ENCODE measurements at regions not wholly inside any gene's neighbourhood (a gene's known extent, or its start where the extent isn't known, plus 50 kb on each side); places are given as distances from the start of the nearest gene placed in this dataset.

- Histone ChIP-seq H3K4me1 (ENCODE audit: insufficient read depth, low read length, poor library complexity, severe bottlenecking) (peaks cover 13% of the 10 kb centered on the region), H3K79me2 (ENCODE audit: insufficient read depth, low read length) (no peaks in the 10 kb centered on the region), H3K4me3 (ENCODE audit: low read length, poor library complexity, severe bottlenecking) (no peak overlapping the region), H3F3A (ENCODE audit: low read depth) (no peaks in the 10 kb centered on the region), H3K9me3 (ENCODE audit: insufficient read depth, low read depth, low read length) (no peaks in the 10 kb centered on the region), H3K27me3 (ENCODE audit: insufficient read depth, low read length, poor library complexity, severe bottlenecking) (no peaks in the 10 kb centered on the region), H3K9me2 (replicated peaks; ENCODE audit: low read depth, low read length) (no peaks in the 10 kb centered on the region), H3K9ac (ENCODE audit: low read depth, low read length, poor library complexity, severe bottlenecking) (no peak overlapping the region), H2AFZ (ENCODE audit: low read length) (no peak overlapping the region), H4K20me1 (ENCODE audit: insufficient read depth, low read length, poor library complexity, severe bottlenecking) (no peaks in the 10 kb centered on the region), H3K36me3 (ENCODE audit: insufficient read depth, low read length) (no peaks in the 10 kb centered on the region), H3K4me2 (ENCODE audit: low read depth, low read length, poor library complexity, severe bottlenecking) (no peak overlapping the region)
- TF ChIP-seq CTCF (conservative IDR thresholded peaks at IDR 0.05; ENCODE audit: low read length) = no peak
- no peak for TF ChIP-seq EZH2phosphoT487 (IDR thresholded peaks at IDR 0.05; ENCODE audit: borderline replicate concordance)
Observed at GRCh38 chr11:33944693-33945424, 53.0 kb upstream of the LMO2 start.

GRCh38 chr11:33944345-33944692 lies 52.4 kb upstream of the LMO2 start:
- TF ChIP-seq EZH2phosphoT487 (IDR thresholded peaks at IDR 0.05; ENCODE audit: borderline replicate concordance) (no peak), CTCF (conservative IDR thresholded peaks at IDR 0.05; ENCODE audit: low read length) (no peak)
- no peaks in the 10 kb centered on the region for H4K20me1 ChIP-seq (ENCODE audit: insufficient read depth, low read length, poor library complexity, severe bottlenecking)
- no peak overlapping the region for H3K4me2 ChIP-seq (ENCODE audit: low read depth, low read length, poor library complexity, severe bottlenecking)
- H3K27me3 ChIP-seq (ENCODE audit: insufficient read depth, low read length, poor library complexity, severe bottlenecking) = no peaks in the 10 kb centered on the region
- H3K9ac ChIP-seq (ENCODE audit: low read depth, low read length, poor library complexity, severe bottlenecking) = no peak overlapping the region
- H2AFZ ChIP-seq (ENCODE audit: low read length) = no peak overlapping the region
- H3K9me2 ChIP-seq (replicated peaks; ENCODE audit: low read depth, low read length) = no peaks in the 10 kb centered on the region
- H3F3A ChIP-seq (ENCODE audit: low read depth) = no peaks in the 10 kb centered on the region
- no peaks in the 10 kb centered on the region for H3K79me2 ChIP-seq (ENCODE audit: insufficient read depth, low read length)
- H3K36me3 ChIP-seq (ENCODE audit: insufficient read depth, low read length) = no peaks in the 10 kb centered on the region
- H3K4me3 ChIP-seq (ENCODE audit: low read length, poor library complexity, severe bottlenecking) = no peak overlapping the region
- H3K4me1 ChIP-seq (ENCODE audit: insufficient read depth, low read length, poor library complexity, severe bottlenecking) = peaks cover 13% of the 10 kb centered on the region
- no peaks in the 10 kb centered on the region for H3K9me3 ChIP-seq (ENCODE audit: insufficient read depth, low read depth, low read length)

GRCh38 chr11:33942954-33943353 lies 51.1 kb upstream of the LMO2 start:
- no peaks in the 10 kb centered on the region for H3F3A ChIP-seq (ENCODE audit: low read depth)
- no peak overlapping the region for H3K4me3 ChIP-seq (ENCODE audit: low read length, poor library complexity, severe bottlenecking)
- TF ChIP-seq CTCF (conservative IDR thresholded peaks at IDR 0.05; ENCODE audit: low read length) (no peak), EZH2phosphoT487 (IDR thresholded peaks at IDR 0.05; ENCODE audit: borderline replicate concordance) (no peak)
- no peaks in the 10 kb centered on the region for H3K79me2 ChIP-seq (ENCODE audit: insufficient read depth, low read length)
- no peak overlapping the region for H3K9ac ChIP-seq (ENCODE audit: low read depth, low read length, poor library complexity, severe bottlenecking)
- no peaks in the 10 kb centered on the region for H3K36me3 ChIP-seq (ENCODE audit: insufficient read depth, low read length)
- no peaks in the 10 kb centered on the region for H3K27me3 ChIP-seq (ENCODE audit: insufficient read depth, low read length, poor library complexity, severe bottlenecking)
- no peak overlapping the region for H3K4me2 ChIP-seq (ENCODE audit: low read depth, low read length, poor library complexity, severe bottlenecking)
- peaks cover 13% of the 10 kb centered on the region for H3K4me1 ChIP-seq (ENCODE audit: insufficient read depth, low read length, poor library complexity, severe bottlenecking)
- H3K9me2 ChIP-seq (replicated peaks; ENCODE audit: low read depth, low read length) = no peaks in the 10 kb centered on the region
- H3K9me3 ChIP-seq (ENCODE audit: insufficient read depth, low read depth, low read length) = no peaks in the 10 kb centered on the region
- H2AFZ ChIP-seq (ENCODE audit: low read length) = 0 out of 2 replicates have a peak overlapping the region, but pooled peaks have one; percentile 10
- H4K20me1 ChIP-seq (ENCODE audit: insufficient read depth, low read length, poor library complexity, severe bottlenecking) = no peaks in the 10 kb centered on the region
